ENCODE measurements at regions not wholly inside any gene's neighbourhood (a gene's known extent, or its start where the extent isn't known, plus 50 kb on each side); places are given as distances from the start of the nearest gene placed in this dataset.

- TF ChIP-seq, protein P1, sequence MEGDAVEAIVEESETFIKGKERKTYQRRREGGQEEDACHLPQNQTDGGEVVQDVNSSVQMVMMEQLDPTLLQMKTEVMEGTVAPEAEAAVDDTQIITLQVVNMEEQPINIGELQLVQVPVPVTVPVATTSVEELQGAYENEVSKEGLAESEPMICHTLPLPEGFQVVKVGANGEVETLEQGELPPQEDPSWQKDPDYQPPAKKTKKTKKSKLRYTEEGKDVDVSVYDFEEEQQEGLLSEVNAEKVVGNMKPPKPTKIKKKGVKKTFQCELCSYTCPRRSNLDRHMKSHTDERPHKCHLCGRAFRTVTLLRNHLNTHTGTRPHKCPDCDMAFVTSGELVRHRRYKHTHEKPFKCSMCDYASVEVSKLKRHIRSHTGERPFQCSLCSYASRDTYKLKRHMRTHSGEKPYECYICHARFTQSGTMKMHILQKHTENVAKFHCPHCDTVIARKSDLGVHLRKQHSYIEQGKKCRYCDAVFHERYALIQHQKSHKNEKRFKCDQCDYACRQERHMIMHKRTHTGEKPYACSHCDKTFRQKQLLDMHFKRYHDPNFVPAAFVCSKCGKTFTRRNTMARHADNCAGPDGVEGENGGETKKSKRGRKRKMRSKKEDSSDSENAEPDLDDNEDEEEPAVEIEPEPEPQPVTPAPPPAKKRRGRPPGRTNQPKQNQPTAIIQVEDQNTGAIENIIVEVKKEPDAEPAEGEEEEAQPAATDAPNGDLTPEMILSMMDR (IDR thresholded peaks at IDR 0.05), result no peak
- no peak for TF ChIP-seq POLR2A (IDR thresholded peaks at IDR 0.05)
Observed at GRCh38 chr10:6936931-6937330, 356.9 kb upstream of the PRKCQ start.

Data from esophagus squamous epithelium (tissue), 4 donors.